Uterus (tissue), 3 donors: ENCODE measurements at regions not wholly inside any gene's neighbourhood (a gene's known extent, or its start where the extent isn't known, plus 50 kb on each side); places are given as distances from the start of the nearest gene placed in this dataset.

Source experiments
- DNase-seq, 2 donors: peaks; one replicate each; pipeline ENCODE4 v3.0.0-alpha.2; 2019 to 2020
- H3K27ac ChIP-seq, 2 donors: fragments of 200-600 bp; sonication (generic); 1 replicate in 1 of 2; 2 replicates in 1 of 2; pipeline ENCODE4 v1.5.1; 2016 to 2018
- H3K27me3 ChIP-seq, 2 donors: fragments of 200-600 bp; sonication (generic); one replicate each; pipeline ENCODE4 v1.5.1; 2018 to 2019; ENCODE audit warnings: control low read depth in 1 of 2
- H3K36me3 ChIP-seq, 2 donors: fragments of 200-600 bp; sonication (generic); one replicate each; pipeline ENCODE4 v1.5.1; 2019; ENCODE audit warnings: control low read depth in 1 of 2
- H3K4me1 ChIP-seq, 2 donors: fragments of 200-600 bp; sonication (generic); one replicate each; pipeline ENCODE4 v1.5.1; 2018 to 2019; ENCODE audit warnings: control low read depth in 1 of 2
- H3K4me3 ChIP-seq, 2 donors: fragments of 200-600 bp; sonication (generic); 1 replicate in 1 of 2; 2 replicates in 1 of 2; pipeline ENCODE4 v1.5.1; 2018 to 2019; ENCODE audit warnings: mild to moderate bottlenecking in 1 of 2
- H3K9me3 ChIP-seq, 2 donors: fragments of 200-600 bp; sonication (generic); one replicate each; pipeline ENCODE4 v1.5.1; 2019; ENCODE audit warnings: control low read depth in 1 of 2
- CTCF ChIP-seq, 4 experiments: fragments of 200-600 bp in 2 of 4; fragments of 450-650 bp in 2 of 4; sonication (generic) in 2 of 4; IDR thresholded peaks; one replicate each; pipeline ENCODE4 v1.5.1; 2016 to 2019; ENCODE audit warnings: antibody characterized with exemption in 4 of 4, mild to moderate bottlenecking in 2 of 4, moderate library complexity in 1 of 4
- POLR2A ChIP-seq, 2 donors: fragments of 450-650 bp; IDR thresholded peaks; one replicate each; pipeline ENCODE4 v1.6.1; 2016; ENCODE audit warnings: antibody characterized with exemption in 2 of 2, mild to moderate bottlenecking in 1 of 2, moderate library complexity in 1 of 2
- intact Hi-C: fragments of 100-400 bp; cut with DNase I; formaldehyde crosslinking; loops from one replicate; pipeline ENCODE4 v1.15.1; 2023; ENCODE audit warnings: low total_unique reads
- donor health status: DM: yes; HTN: yes; CAD: no.

GRCh38 chr6:148069256-148069655, 273.4 kb upstream of the SASH1 start:
- intact Hi-C loops, result no loop called here

GRCh38 chr6:148074291-148074690, 268.3 kb upstream of the SASH1 start:
- Histone ChIP-seq H3K4me1 (no peaks in the 10 kb centered on the region), H3K4me3 (no peak overlapping the region), H3K27ac (no peak overlapping the region), H3K36me3 (no peaks in the 10 kb centered on the region), H3K9me3 (no peaks in the 10 kb centered on the region), H3K27me3 (no peaks in the 10 kb centered on the region)
- DNase-seq, result no peak
- TF ChIP-seq POLR2A (IDR thresholded peaks at IDR 0.05) (no peak), CTCF (IDR thresholded peaks at IDR 0.05) (no peak)
- intact Hi-C loops, result no loop called here

More at GRCh38 chr6:148069256-148069655, 273.4 kb upstream of the SASH1 start:
- DNase-seq, result no peak
- no peaks in the 10 kb centered on the region for H3K9me3 ChIP-seq
- no peaks in the 10 kb centered on the region for H3K36me3 ChIP-seq
- H3K4me3 ChIP-seq, result no peak overlapping the region
- no peaks in the 10 kb centered on the region for H3K4me1 ChIP-seq
- H3K27me3 ChIP-seq, result no peaks in the 10 kb centered on the region
- TF ChIP-seq CTCF (IDR thresholded peaks at IDR 0.05), result no peak
- no peak for TF ChIP-seq POLR2A (IDR thresholded peaks at IDR 0.05)
- H3K27ac ChIP-seq, result no peak overlapping the region

- no peak for DNase-seq
- intact Hi-C loops, result no loop called here
Measured at GRCh38 chr6:148074738-148075137, 267.9 kb upstream of the SASH1 start.

GRCh38 chr6:148075352-148075751, 267.3 kb upstream of the SASH1 start:
- Histone ChIP-seq H3K4me1 (no peaks in the 10 kb centered on the region), H3K36me3 (no peaks in the 10 kb centered on the region), H3K4me3 (no peak overlapping the region), H3K27ac (no peak overlapping the region), H3K9me3 (no peaks in the 10 kb centered on the region), H3K27me3 (no peaks in the 10 kb centered on the region)
- no peak for DNase-seq
- intact Hi-C loops, result no loop called here
- TF ChIP-seq POLR2A (IDR thresholded peaks at IDR 0.05) (no peak), CTCF (IDR thresholded peaks at IDR 0.05) (no peak)

More at GRCh38 chr6:148074738-148075137, 267.9 kb upstream of the SASH1 start:
- no peaks in the 10 kb centered on the region for H3K4me1 ChIP-seq
- no peaks in the 10 kb centered on the region for H3K27me3 ChIP-seq
- H3K27ac ChIP-seq, result no peak overlapping the region
- no peaks in the 10 kb centered on the region for H3K9me3 ChIP-seq
- no peaks in the 10 kb centered on the region for H3K36me3 ChIP-seq
- TF ChIP-seq POLR2A (IDR thresholded peaks at IDR 0.05) (no peak), CTCF (IDR thresholded peaks at IDR 0.05) (no peak)
- no peak overlapping the region for H3K4me3 ChIP-seq

- Histone ChIP-seq H3K4me1 (no peaks in the 10 kb centered on the region), H3K27ac (no peak overlapping the region), H3K36me3 (no peaks in the 10 kb centered on the region), H3K9me3 (no peaks in the 10 kb centered on the region), H3K27me3 (no peaks in the 10 kb centered on the region), H3K4me3 (no peak overlapping the region)
- no peak for TF ChIP-seq CTCF (IDR thresholded peaks at IDR 0.05)
- no peak for TF ChIP-seq POLR2A (IDR thresholded peaks at IDR 0.05)
- DNase-seq, result no peak
- intact Hi-C loops, result no loop called here
Measured at GRCh38 chr6:148076051-148076450, 266.6 kb upstream of the SASH1 start.
